ENCODE measurements at regions not wholly inside any gene's neighbourhood (a gene's known extent, or its start where the extent isn't known, plus 50 kb on each side); places are given as distances from the start of the nearest gene placed in this dataset.
A peak's percentile ranks its signal among the peaks of the same experiment; 100 is the strongest.

DNA sequence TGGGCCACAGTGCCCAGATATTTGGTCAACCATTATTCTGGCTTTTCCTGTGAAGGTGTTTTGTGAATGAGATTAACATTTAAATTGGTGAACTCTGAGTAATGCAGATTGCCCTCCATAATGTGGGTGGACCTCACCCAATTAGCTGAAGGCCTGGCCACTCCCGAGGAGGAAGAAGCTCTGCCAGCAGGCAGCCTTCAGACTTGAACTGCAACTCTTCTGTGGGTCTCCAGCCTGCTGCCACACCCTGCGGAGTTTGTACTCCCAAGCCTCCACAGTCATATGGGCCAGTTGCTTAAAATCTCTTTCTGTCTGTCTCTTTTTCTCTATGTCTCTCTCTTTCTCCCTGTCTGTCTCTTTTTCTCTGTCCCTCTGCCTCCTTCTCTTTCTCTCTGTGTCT lies 262.7 kb downstream of the MYCN start:
- H3K4me3 Mint-ChIP-seq, result no peak overlapping the region
- Histone ChIP-seq H3K27ac (ENCODE audit: insufficient read length, low read depth, low read length) (no peak overlapping the region), H3K23ac (ENCODE audit: insufficient read length, low read depth, low read length) (no peak overlapping the region), H3K27me3 (ENCODE audit: insufficient read depth, low read length) (no peaks in the 10 kb centered on the region), H3K4me2 (ENCODE audit: insufficient read depth, insufficient read length, low read length) (no peak overlapping the region), H3K79me2 (ENCODE audit: insufficient read depth, low read length) (no peaks in the 10 kb centered on the region), H3K56ac (ENCODE audit: insufficient read length, low read depth, low read length) (no peak overlapping the region), H2BK20ac (ENCODE audit: low read depth, low read length, poor library complexity, severe bottlenecking) (no peak overlapping the region), H4K5ac (ENCODE audit: insufficient read length, low read depth, low read length) (no peak overlapping the region), H3K18ac (ENCODE audit: insufficient read length, low read depth, low read length) (no peak overlapping the region), H3K9me3 (ENCODE audit: control insufficient read depth, low read depth, low read length) (no peaks in the 10 kb centered on the region), H4K91ac (ENCODE audit: insufficient read length, low read depth, low read length) (no peak overlapping the region), H2AK5ac (ENCODE audit: insufficient read length, low read length) (no peak overlapping the region), H3T11ph (ENCODE audit: low read length) (no peak overlapping the region), H2BK120ac (ENCODE audit: low read depth, low read length, poor library complexity, severe bottlenecking) (no peak overlapping the region), H3K4me1 (ENCODE audit: insufficient read depth, low read length) (no peaks in the 10 kb centered on the region), H3K79me1 (ENCODE audit: insufficient read depth, low read depth, low read length, poor library complexity, severe bottlenecking) (no peaks in the 10 kb centered on the region), H3K14ac (ENCODE audit: insufficient read depth, low read length) (no peak overlapping the region; the same call in 1 of the 2 replicates), H2BK15ac (ENCODE audit: low read depth, low read length) (no peak overlapping the region), H4K8ac (replicated peaks; ENCODE audit: insufficient read length, low read depth, low read length) (no peak overlapping the region), H3K9ac (ENCODE audit: extremely low read depth, insufficient read length, low read length) (no peak overlapping the region), H4K20me1 (ENCODE audit: control insufficient read depth, insufficient read depth, insufficient read length) (no peaks in the 10 kb centered on the region), H2BK5ac (ENCODE audit: insufficient read length, low read length) (no peak overlapping the region), H3K4ac (ENCODE audit: low read depth, low read length) (no peak overlapping the region), H3K23me2 (ENCODE audit: insufficient read length, low read depth, low read length, poor library complexity, severe bottlenecking) (no peaks in the 10 kb centered on the region), H2AFZ (ENCODE audit: low read length) (no peak overlapping the region), H2BK12ac (ENCODE audit: insufficient read length, low read depth, low read length) (no peak overlapping the region)
- no CpG with 5 or more reads among the region's 2 CpGs for WGBS (ENCODE audit: extremely low coverage, insufficient read length, low lambda C conversion rate)
- 0 out of 7 replicates have a peak overlapping the region, but pooled peaks of 1 of the 3 experiments have one; percentile 52 for H3K27ac Mint-ChIP-seq
- TF ChIP-seq, protein P1, sequence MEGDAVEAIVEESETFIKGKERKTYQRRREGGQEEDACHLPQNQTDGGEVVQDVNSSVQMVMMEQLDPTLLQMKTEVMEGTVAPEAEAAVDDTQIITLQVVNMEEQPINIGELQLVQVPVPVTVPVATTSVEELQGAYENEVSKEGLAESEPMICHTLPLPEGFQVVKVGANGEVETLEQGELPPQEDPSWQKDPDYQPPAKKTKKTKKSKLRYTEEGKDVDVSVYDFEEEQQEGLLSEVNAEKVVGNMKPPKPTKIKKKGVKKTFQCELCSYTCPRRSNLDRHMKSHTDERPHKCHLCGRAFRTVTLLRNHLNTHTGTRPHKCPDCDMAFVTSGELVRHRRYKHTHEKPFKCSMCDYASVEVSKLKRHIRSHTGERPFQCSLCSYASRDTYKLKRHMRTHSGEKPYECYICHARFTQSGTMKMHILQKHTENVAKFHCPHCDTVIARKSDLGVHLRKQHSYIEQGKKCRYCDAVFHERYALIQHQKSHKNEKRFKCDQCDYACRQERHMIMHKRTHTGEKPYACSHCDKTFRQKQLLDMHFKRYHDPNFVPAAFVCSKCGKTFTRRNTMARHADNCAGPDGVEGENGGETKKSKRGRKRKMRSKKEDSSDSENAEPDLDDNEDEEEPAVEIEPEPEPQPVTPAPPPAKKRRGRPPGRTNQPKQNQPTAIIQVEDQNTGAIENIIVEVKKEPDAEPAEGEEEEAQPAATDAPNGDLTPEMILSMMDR (conservative IDR thresholded peaks at IDR 0.05), result no peak
- H3K27me3 Mint-ChIP-seq (ENCODE audit: low read depth), result peaks cover 1% of the 10 kb centered on the region; the same call in 1 of the 2 replicates
- peaks cover 26 to 42% of the 10 kb centered on the region in 2 experiments for H3K4me1 Mint-ChIP-seq
- peaks cover 0 to 11% of the 10 kb centered on the region in 2 experiments; a peak in 1 of 5 replicates for H3K9me3 Mint-ChIP-seq
- DNase-seq, result no peak
- peaks cover 0 to 5% (median 2%) of the 10 kb centered on the region in 3 experiments; a peak in 3 of 7 replicates for H3K36me3 Mint-ChIP-seq (ENCODE audit: insufficient read depth in 1 of 3, low read depth in 3 of 3)

Data from H9 (cell line).